LoVo (cell line): ENCODE measurements at regions not wholly inside any gene's neighbourhood (a gene's known extent, or its start where the extent isn't known, plus 50 kb on each side); places are given as distances from the start of the nearest gene placed in this dataset.
"Not testable (repeated sequence)": the region's sequence is repeated elsewhere in the genome, so short reads cannot be mapped to it uniquely, and the experiment has no call there.

ENCODE experiments used
- DNase-seq: peaks from one replicate; pipeline ENCODE4 v3.0.0-alpha.2; 2016; ENCODE audit warnings: low spot score

GRCh38 chr2:185988907-185989306 lies 250.3 kb downstream of the FSIP2 start:
- DNase-seq = not testable (repeated sequence)

DNA sequence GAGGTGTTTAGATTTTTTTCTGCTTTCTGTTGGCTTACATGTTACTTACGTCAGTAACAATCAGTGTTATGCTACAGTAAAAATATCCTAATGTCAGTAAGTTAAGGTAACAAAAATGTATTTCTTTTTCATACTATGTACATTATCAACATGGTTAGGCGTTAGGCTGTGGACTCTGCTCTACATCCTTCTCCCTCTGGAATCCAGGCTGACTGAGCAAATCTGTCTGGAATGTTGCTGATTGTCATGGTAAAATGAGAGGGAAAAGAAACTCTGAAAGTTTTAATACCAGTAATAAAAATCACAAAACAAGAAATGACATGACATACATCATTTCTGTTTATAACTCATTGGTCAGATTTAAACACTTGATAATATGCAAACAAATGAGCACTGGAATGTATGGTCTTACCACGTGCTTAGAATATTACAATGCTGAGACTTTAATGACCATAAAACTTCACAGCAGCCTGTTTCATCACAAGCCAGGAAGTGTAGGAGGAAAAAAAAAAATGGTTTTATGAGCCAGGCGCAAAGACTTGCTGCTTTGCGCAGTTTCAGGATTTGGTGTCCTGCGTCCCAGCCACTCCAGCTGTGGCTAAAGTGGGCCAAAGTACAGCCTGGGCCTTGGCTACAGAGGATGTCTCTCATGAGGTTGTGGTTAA lies 252.4 kb downstream of the FSIP2 start:
- DNase-seq = peak; percentile 2

DNA sequence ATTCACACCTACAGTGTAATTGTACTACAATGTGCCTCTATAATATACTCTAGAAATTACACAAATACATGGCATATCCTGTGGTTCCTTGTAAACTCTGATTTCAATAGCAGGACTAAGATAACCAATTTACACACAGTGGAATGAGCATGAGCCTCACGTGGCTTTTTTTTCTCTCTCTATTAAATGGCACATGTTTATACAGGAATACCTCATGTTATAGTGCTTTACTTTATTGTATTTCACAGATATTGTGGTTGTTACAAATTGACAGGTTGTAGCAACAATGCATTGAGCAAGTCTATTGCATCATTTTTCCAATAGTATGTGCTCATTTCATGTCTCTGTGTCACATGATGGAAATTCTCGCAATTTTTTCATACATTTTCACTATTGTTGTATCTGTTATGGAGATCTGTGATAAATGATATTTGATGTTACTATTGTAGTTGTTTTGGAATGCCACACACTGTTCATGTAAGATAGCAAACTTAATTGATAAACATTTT lies 260.0 kb downstream of the FSIP2 start:
- no peak for DNase-seq

- DNase-seq = no peak
These were observed 270.7 kb downstream of the FSIP2 start for GRCh38 chr2:186009341-186009740.

- no peak for DNase-seq
These were observed 278.7 kb downstream of the FSIP2 start for GRCh38 chr2:186017278-186017677.

- no peak for DNase-seq
These were observed 286.3 kb downstream of the FSIP2 start for GRCh38 chr2:186024921-186025320.

DNA sequence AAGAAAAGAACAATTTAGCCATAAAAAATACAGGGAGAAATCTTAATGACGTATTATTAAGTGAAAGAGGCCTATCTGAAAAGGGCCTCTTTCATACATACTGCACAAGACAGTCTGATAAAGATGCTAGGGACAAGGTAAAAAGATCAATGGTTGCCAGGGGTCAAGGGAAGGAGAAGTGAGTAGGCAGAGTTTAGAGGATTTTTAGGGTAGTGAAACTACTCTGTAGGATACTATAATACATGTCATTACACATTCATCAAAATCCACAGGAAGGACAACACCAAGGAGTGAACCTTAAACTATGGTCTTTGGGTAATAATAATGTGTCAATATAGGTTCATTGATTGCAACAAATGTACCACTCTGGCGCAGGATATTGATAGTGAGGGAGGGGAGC lies 289.3 kb downstream of the FSIP2 start:
- no peak for DNase-seq

DNA sequence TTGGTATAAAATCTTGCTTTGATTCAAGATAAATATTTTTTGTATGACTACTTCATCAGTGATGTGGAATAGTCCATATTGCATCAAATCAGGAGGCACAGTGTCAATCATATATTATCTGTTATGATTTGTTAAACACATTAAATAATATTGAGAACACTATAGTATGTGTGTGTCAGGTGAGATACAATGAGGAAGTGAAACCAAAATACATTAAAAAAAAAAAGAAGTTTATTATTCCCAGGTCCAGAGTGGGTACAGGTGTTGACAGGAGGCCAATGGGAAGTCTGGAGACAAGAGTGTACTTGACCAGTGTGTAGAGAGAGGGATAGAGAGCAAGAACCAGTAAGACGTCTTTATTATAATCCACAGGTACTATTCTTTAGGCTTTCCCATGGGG lies 292.6 kb downstream of the FSIP2 start:
- DNase-seq = no peak

DNA sequence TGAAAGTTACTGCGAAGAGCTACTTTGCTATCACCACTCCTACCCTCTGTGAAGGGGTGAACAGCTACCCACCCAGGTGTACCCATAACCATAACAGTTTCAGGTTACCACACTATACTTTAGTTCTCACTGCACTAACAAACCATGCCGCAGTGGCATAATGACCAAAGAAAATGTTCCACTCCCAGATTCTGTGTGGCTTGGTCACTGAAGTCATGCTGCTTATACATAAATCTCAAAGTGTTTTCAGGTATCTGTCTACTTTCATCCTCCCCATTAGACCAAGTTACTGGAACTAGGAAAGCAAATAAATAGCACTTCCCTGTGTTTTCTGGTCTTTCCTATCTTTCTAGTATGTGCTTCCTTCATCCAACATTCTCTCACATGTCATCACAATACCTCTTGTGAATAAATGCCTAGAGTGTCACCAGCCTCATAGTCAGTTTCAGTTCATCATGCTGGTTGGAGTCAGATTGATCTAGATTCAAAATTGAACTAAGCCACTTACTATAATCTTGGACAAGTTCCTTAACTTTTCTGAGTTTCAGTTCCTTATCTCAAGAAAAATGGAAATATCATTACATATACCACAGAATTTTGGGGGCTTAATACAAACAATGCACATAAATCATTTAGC lies 293.6 kb downstream of the FSIP2 start:
- no peak for DNase-seq

GRCh38 chr2:186032930-186033329 lies 294.3 kb downstream of the FSIP2 start:
- DNase-seq = no peak

GRCh38 chr2:186033541-186033940 lies 294.9 kb downstream of the FSIP2 start:
- DNase-seq = no peak

DNA sequence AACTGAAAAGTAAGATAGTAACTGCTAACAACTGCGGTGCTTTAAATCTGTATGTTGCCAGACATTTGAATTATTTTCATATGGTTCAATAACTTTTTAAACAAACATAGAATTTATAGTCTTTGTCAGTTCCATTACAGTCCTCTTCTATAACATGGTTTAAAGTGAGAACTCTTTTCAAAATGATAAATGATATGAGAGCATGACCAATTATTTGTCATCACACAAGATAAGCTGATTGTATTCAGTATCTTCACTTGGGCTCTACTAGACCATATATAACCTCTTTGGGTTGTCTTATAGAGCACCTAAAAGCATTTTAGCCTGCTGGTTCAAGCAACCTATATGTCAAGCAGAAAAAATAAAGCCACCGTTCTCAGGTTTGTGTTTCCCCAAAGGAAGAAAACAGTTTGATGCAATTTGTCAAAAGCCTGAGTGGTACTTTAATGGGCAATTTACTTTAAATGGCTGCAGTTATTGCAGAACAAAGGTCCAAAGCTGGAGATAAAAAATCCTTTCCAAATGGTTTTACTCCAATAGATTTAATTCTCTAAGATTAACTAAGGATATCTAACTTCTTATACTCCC lies 298.4 kb downstream of the FSIP2 start:
- no peak for DNase-seq

DNA sequence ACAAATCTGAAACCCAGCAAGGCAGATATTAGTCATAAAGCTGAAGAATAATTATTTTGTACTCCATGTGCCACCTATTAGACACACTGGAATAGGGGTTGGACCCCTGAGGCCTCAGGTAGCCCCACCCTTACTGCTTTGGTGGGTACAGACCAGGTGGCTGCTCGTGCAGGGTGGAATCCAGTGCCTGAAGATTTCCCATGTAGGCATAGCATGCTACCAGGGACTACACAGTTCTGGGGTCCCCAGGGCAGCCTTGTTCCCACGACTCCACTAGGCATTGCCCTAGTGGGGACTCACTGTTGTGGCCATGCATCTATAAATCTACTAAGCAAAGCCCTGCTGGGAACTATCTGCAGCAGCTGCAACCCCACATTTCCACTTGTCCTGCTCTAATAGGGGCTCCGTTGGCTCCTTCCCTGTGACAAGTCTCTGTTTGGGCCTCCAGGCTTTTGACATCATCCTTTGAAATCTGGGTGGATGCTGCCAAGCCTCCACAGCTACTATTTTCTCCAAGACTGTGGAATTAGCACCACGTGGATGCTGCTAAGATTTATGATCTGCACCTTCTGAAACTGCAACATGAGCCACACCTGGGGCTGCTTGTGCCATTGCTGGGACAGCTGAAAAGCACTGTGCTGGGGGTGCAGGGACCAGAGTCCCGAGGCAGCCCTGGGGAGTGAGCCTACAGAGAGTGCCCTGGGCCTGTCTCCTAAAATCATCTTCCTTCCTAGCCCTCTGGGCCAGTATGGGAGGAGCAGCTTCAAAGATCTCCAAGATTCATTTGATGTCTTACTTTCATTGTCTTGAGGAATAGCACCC lies 303.8 kb downstream of the FSIP2 start:
- no peak for DNase-seq

DNA sequence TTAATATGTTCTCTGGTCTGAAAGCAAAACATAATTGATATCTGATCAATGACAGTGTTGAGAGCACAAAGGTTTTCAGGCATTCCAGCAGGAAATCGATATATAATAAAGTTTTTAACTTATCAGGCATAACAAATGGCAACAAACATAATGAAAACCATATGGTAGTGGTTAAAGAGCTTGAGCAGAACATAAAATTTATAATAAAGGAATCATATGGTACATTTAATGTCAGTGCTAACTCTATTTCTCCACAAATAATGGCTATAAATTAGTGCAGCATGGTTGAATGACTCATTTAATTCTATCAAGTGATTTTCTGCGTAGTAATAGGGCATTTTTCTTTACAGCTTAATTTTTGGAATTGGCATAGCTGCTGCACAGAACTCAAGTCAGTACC lies 306.2 kb downstream of the FSIP2 start:
- DNase-seq = no peak

GRCh38 chr2:186052930-186053329 lies 314.3 kb downstream of the FSIP2 start:
- no peak for DNase-seq

DNA sequence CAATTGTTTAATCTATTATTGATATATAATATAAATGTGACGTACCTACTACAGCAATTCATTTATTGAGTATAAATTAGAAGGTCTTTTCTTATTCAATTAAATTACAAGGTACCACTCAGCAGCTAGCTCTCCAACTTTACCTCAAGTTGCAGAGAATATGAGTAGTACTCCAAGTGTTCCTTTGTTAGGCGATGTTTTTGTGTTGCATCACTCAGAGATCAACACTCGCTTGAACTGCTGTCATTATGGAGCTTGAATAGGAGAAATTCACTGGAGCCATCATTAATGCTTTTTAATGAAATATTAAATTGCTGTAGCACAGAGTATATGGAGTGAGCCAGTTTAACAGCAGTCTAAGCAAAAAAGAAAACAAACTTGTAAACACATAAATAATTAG lies 320.0 kb downstream of the FSIP2 start:
- DNase-seq = no peak

- DNase-seq = no peak
These were observed 320.5 kb downstream of the FSIP2 start for GRCh38 chr2:186059096-186059495.

GRCh38 chr2:186060744-186061440 lies 322.3 kb downstream of the FSIP2 start:
- no peak for DNase-seq

GRCh38 chr2:186064507-186064906 lies 325.9 kb downstream of the FSIP2 start:
- DNase-seq = no peak

DNA sequence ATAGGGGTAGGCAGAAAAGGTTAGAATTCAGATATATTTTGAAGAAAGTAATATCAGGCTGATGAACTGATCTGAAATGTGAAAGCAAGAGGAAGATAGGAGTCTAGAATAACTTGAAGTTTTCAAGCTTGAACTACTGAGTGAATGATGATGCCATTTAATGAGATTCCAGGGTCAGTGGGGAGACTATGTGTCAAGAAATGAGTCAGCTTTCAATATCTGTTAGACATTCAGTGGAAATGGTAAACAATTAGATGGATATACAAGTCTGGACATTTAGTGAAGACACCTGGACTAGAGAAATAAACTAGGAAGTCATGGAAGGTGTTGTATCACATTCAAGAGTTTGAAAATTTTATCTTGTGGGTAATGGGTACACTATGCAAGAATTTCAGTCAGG lies 326.9 kb downstream of the FSIP2 start:
- no peak for DNase-seq

- DNase-seq = no peak
These were observed 329.7 kb downstream of the FSIP2 start for GRCh38 chr2:186068139-186068801.
